HS-27A (cell line): ENCODE measurements at regions not wholly inside any gene's neighbourhood (a gene's known extent, or its start where the extent isn't known, plus 50 kb on each side); places are given as distances from the start of the nearest gene placed in this dataset.

ENCODE experiments used
- DNase-seq: peaks from one replicate; pipeline ENCODE4 v3.0.0-alpha.2; 2012; ENCODE audit warnings: low read depth, missing footprints

GRCh38 chr12:89919241-89919906, 210.7 kb upstream of the ATP2B1 start:
- no peak for DNase-seq

DNA sequence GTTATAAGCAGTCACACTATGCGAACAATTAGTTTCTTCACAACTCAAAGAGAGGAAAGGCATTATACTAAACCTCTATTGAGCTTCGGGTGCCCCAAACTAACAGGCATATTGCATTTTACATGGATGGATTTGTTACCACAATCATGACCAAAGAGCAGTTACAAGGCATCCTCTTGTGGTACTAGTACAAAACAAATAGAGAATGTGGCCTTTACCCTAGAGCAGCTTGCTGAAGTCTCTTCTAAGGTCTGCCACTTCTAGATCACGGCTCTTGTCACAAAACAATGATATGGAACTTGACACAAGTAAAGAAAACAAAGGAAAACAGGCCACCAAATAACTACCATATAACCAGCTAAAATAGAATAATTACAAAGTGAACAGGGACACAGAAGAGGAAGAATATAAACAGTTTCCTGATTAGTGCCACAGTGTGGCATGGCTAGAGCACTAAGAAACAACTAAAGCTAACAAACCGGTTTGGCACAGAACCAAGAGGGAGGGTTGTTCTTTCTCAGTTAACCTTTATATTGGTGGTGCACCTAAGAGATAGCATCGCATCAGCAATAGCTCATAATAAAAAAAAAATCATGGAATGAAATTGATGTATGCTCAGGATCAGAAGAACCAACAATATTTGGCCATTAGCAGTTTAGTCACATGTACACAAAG, 209.7 kb upstream of the ATP2B1 start:
- DNase-seq = no peak

- no peak for DNase-seq
These were observed 201.1 kb upstream of the ATP2B1 start for GRCh38 chr12:89909753-89910152.

GRCh38 chr12:89907659-89908058, 199.0 kb upstream of the ATP2B1 start:
- no peak for DNase-seq

GRCh38 chr12:89906824-89907223, 198.2 kb upstream of the ATP2B1 start:
- no peak for DNase-seq

GRCh38 chr12:89906178-89906577, 197.5 kb upstream of the ATP2B1 start:
- no peak for DNase-seq

DNA sequence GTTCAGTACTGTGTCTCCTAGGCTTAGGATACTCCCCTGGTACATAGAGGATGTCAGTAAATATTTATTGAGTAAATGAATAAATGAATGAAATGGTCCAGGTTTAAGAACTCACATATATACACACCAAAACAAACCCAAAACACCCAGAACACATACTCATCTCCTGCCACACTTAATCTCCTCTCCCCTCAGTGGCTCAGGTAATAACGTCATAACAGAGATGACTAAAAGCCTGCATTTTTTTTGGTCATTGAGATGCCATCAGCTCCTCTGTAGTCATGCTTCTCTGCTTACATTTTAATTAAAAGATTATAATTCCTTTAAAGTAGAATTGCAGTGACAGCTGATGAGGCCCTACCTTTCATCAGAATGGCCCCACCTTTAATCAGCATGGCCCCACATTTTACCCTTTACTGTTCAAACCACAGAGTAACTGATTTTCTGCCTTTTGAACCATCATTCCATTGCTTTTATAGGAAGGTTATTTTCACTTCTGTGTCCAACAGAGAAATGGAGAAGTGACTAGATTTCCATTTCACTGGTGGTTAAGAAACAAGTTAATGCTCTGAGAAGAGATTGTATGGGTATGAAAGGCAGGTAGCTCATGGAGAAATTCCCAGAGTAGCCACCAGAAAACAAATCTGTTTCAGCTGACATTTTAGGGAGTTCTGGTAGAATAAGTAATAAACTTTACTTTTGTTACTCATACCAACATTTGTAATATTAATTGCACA, 193.4 kb upstream of the ATP2B1 start:
- DNase-seq = no peak

GRCh38 chr12:89901319-89901718, 192.7 kb upstream of the ATP2B1 start:
- no peak for DNase-seq

DNA sequence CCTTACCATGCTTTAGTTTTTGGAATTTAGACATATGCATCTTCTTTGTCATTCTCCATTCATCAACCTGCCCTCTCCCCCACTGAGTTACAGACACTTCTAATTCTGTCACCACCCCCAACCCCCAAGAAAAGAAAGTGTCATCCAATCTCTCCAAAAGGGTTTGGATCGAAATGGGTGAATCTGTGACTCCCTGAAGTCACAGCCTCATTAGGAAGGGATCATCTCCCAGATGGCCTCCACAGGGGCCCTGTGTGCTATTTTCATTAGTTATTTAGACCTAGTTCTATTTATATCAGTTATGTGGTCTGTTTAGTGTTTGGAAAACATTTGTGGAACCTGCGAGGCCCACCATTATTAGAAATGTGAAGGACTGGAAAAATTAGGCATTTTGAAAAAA, 191.0 kb upstream of the ATP2B1 start:
- no peak for DNase-seq

DNA sequence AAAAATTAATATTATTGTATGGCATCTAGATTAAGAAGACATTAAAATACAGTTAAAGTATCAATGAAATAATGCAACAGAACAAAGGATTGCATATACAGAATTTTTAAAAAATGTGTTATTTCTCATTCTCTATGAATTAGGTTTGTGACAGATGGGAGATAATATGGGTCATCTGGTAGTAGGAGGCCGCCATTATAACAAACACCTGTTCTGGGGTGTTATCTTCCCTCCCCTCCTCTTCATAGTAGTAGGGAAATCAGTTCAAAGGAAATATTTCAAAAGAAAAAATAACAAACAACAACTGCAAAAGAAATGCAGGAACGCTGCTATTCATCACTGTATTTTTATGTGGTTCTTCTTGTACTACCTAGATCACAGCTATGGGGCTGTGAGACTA, 187.0 kb upstream of the ATP2B1 start:
- no peak for DNase-seq

DNA sequence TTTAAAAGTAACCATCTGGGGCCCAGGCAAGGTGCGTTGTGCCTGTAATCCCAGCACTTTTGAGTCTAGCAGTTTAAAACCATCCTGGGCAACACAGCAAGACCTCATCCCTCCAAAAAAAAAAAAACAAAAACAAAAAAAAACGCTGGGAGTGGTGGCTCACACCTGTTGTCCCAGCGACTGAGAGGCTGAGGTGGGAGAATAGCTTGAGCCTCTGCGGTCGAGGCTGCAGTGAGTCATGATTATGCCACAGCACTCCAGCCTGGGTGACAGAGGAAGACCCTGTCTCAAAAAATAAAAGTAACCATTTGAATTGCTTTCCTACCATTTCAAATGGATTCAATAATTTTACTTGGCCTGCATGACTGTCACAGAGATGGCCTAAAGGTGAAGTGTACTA, 186.5 kb upstream of the ATP2B1 start:
- no peak for DNase-seq

DNA sequence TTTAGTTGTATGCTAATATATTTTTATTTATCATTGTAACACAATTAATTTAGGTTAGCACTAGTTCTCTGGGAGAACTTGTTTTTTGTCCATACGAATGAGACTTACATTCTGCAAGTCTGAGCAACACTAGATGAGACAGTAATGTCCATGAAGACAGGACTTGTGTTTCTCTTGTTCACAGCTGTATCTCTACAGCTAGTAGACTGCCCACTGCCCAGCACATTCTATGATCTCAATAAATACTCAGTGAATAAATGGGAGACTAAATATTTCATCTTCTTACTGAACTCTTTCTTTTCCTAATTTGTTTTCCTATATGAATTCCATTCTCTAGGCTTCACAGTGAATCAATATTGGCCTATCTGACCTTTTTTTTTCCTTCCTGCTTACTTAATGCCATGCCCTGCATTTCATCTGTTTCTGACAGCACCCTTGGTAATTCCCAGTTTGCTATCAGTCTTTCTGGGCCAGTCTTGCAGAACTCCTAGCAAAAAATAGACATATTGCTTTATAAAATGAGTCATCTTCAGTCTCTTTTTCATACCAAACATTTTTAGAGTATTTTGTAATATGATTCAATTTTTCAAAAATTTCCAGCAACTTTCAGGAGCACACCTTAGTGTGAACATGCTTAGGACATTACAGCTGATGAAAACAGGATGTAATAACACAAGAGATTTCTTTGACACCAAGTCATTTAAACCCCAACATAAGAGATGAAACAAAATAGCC, 185.5 kb upstream of the ATP2B1 start:
- DNase-seq = peak; percentile 77

DNA sequence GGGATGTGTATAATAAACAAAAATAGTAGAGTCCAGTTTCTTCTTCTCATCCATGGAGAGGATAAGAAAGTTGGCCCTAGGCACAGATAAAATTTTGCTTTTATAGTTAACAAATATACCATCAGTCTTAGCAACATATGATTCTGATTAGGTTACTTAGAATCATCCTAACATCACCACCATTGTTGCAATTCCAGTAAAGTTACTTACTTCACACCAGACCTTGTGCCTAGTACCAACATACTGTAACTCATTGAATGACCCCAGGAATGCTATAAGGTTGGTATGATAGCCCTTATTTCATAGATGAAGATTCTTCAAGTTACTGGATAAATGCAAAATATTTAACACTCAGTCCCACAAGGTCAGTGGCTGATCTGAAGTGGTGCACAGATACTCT, 183.8 kb upstream of the ATP2B1 start:
- DNase-seq = no peak

DNA sequence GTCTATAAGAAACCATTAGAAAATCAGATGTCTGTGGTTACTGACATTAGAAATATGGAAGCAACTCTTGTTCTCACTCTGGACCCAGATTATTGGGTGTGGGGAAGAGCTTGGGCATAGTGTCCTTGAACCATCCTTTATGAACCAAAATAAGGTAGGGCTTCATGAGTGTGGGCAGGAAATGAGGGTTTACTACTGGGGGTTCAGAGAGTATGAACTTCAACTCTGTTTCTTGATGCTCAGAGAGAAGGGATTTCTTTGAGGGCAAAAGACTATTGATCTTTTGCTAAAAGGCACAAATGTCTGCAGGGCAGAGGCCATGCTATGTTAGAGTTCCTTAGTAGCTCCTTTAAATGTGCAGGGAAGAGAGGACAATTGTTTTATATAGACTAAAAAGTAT, 183.3 kb upstream of the ATP2B1 start:
- no peak for DNase-seq

- DNase-seq = no peak
These were observed 181.5 kb upstream of the ATP2B1 start for GRCh38 chr12:89890161-89890560.

DNA sequence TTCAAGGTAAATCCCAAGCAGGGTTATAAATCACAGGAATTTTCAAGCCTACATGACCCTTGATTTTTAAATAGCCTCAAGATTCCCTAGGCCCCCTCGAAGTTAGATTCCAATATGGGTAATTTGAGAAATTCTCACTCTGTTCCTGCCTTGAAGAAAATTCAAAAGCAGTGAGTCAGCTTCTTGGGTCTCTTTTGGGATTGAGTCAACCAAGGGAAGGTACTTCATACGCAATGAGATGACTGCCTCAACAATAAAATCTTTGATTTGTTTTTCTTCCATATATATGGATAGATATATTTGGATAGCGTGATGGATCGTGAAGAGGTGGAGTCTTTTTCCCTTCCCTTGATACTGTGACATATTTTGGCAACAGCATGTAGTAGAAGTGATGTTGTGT, 180.4 kb upstream of the ATP2B1 start:
- DNase-seq = peak; percentile 73

DNA sequence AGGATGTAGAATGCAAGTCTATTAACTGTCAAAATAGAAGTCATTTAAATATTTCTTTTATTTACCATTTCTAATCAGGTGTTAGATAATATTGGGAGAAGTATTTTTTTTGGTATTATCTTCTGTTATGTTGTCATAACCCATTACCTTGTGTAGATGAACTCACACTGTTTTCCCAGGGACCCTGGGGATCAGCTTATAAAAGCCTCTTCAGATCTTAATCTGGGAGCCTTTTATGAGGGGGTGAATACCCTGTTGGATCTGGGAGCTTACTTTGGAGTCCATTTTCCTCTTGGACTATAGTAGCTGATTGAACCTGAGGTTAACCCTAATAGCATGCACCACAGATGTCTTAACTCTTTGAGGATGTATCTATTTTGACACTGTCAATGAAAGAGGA, 176.3 kb upstream of the ATP2B1 start:
- DNase-seq = no peak

DNA sequence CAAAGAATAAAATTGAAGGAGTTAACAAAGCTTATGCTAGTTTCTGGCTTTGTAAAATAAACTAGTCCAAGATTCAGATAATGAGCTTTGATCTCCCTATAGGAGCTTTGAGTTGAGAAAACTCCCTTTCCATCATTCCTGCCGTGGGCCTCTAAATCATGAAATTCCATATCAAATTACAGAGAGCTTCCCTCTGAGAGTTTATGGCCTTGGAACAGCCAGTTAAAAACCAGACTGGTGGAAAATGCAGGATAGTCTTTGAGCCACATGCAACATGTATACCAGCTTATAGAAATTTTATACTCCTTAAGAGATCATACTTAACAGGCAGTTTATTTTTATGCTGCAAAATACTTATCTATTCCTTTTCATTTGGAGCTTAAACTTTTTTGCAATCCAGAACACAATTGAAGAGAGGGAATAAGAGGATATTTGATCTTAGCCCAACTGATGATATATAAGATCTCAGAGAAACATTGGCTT, 175.8 kb upstream of the ATP2B1 start:
- DNase-seq = no peak

DNA sequence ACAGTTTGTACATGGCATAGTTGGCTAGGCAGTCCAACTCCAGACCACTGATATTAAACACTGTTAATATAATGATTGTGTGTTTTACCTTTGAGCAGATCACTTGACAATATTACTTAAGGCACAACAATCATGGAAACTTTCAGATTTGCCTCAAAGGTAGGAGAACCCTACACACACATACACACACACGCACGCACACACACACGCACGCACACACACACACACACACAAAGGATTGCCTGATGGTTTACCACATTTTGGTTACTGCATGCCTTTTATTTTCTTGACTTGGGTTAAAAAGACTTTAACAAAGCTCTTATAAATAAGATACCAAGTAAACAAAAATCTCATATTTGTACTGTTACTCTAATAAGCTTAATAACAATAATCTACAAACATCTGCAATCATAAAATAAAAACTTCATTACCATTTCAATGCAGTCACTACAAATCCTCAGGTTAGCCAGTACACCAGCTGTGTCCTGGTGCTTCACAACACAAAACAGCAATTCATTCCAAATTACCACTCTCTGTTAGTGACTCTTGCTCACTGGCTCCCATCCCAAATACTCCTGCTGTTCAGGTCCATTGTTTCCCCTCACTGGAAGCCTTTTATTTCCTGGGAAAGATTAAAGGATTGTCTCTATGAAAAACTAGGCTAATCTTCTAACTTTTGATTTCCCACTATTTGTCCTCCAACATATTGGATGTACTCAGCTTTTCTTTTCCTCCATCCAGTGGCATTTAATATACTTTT, 175.2 kb upstream of the ATP2B1 start:
- DNase-seq = no peak

GRCh38 chr12:89882792-89883191, 174.2 kb upstream of the ATP2B1 start:
- no peak for DNase-seq

DNA sequence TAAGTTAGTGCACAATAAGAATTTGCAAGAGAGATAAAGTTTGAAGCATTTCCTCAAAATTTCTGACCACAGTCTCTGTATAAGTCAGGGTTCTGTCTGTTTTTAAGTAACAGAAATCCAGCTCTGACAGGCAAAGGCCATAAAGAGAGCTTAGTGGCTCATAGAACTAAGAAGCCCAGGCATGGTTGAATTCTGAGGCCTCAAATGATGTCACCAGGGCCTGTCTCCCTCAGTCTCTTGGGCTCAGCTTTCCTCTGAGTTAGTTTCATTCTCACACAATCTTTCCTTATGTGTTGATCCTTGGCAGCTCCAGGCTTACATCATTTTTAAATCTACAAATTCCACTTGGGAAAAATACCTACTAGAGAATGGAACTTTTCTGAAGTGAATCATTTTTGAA, 173.4 kb upstream of the ATP2B1 start:
- DNase-seq = no peak
